Right cardiac atrium (tissue), 5 donors: ENCODE measurements at regions not wholly inside any gene's neighbourhood (a gene's known extent, or its start where the extent isn't known, plus 50 kb on each side); places are given as distances from the start of the nearest gene placed in this dataset.

Experiments used
- ATAC-seq, 2 donors: fragments of 200-7000 bp; cut with Tn5 transposase; one replicate each; pipeline versions ENCODE4 v1.8.0 to v1.9.1; 2020; ENCODE audit warnings: moderate library complexity in 2 of 2, mild to moderate bottlenecking in 1 of 2
- DNase-seq, 3 donors: peaks; one replicate each; pipeline ENCODE4 v3.0.0-alpha.2; 2020
- H3K27ac ChIP-seq: one replicate; pipeline ENCODE4 v1.5.1; 2013; ENCODE audit warnings: mild to moderate bottlenecking, low read length, control low read depth, moderate library complexity
- H3K27me3 ChIP-seq: one replicate; pipeline ENCODE4 v1.6.1; 2013; ENCODE audit not compliant: control insufficient read depth, insufficient read depth
- H3K4me1 ChIP-seq: one replicate; pipeline ENCODE4 v1.6.1; 2013; ENCODE audit warnings: low read length; ENCODE audit not compliant: control insufficient read depth, insufficient read depth
- H3K4me3 ChIP-seq: one replicate; pipeline ENCODE4 v1.5.1; 2013; ENCODE audit warnings: low read length, control low read depth
- H3K9me3 ChIP-seq: one replicate; pipeline ENCODE4 v1.6.1; 2013; ENCODE audit warnings: low read length; ENCODE audit not compliant: control insufficient read depth
- WGBS: extraction: QIAGEN DNeasy Blood & Tissue Kit; methylation state at CpG from one replicate; pipeline ENCODE4 v1.1.7; 2013; 5-methylcytosine and 5-hydroxymethylcytosine counted together
- intact Hi-C, 4 donors: fragments of 100-400 bp; cut with DNase I; formaldehyde crosslinking; loops; one replicate each; pipeline versions ENCODE4 v1.11.0 to v1.14.0; 2022 to 2023
- donor health status: healthy with polysubstance abuse.
- donor health status: DM: no; HTN: yes; CAD: no.
- donor health status: DM: no; HTN: no; CAD: no.
- donor health status: DM: no; HTN: yes; CAD: no; lungs with severe emphysema.
- donor health status: DM: yes; HTN: yes; CAD: no.

DNA sequence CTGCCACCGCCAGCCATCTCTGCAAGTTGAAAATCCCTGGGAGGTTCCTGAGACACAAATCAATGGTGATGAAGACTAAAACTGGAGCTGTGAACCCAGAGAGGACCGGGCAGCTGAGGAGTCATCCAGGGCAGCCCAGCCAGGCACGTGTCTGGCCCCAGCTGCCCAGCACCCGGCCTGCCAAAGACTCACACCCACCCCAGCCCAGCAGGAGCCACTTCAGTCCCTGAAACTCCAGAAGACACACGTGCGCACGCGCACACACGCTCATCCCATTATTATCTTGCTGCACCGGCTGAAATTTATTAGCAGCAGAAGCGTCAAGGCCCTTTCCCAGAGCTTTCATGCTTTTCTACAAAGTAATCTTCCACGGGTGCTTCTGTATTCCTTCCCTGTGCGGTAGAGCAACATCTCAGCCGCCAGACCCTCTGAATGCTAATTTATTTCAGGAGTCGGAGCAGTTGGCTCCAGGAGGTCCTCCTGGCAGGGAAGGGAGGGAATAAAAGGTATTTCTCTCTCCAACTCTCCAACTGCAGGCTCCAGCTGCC is 59.8 kb upstream of the RBFOX3 start:
- no peaks in the 10 kb centered on the region for H3K9me3 ChIP-seq
- no peaks in the 10 kb centered on the region for H3K4me1 ChIP-seq
- no peak overlapping the region for H3K27ac ChIP-seq
- ATAC-seq (no peak), DNase-seq (peak in 1 of 3 donors; percentile 18)
- no peak overlapping the region for H3K4me3 ChIP-seq
- H3K27me3 ChIP-seq, result no peaks in the 10 kb centered on the region
- intact Hi-C loops, result no loop called here
- WGBS, result 60% methylated on average over 15 of the region's 15 CpGs

DNA sequence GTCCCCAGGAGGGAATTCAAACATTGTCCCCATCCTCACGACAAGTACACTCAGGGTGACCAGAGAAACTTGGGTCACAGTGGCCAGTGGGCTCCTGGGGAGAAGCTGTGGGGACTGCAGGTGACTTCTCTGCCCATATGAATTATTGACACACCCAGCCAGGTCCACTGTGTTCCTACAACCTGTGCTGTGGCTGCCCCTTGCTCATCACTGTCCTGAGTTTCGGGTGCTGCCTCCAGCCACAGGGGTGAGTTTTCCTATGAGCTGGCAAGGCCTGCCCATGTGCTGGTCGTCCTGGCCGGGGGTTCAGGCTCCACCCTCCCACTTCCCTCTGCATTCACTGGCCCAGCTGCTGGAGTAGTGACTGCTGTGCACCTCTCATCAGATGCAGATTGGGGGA is 59.0 kb upstream of the RBFOX3 start:
- H3K27me3 ChIP-seq, result no peaks in the 10 kb centered on the region
- H3K4me3 ChIP-seq, result no peak overlapping the region
- DNase-seq, result peak in 1 of 3 donors; percentile 16
- ATAC-seq, result no peak
- intact Hi-C loops, result no loop called here
- H3K27ac ChIP-seq, result no peak overlapping the region
- no peaks in the 10 kb centered on the region for H3K4me1 ChIP-seq
- WGBS, result 26% methylated on average over 4 of the region's 4 CpGs
- H3K9me3 ChIP-seq, result no peaks in the 10 kb centered on the region

DNA sequence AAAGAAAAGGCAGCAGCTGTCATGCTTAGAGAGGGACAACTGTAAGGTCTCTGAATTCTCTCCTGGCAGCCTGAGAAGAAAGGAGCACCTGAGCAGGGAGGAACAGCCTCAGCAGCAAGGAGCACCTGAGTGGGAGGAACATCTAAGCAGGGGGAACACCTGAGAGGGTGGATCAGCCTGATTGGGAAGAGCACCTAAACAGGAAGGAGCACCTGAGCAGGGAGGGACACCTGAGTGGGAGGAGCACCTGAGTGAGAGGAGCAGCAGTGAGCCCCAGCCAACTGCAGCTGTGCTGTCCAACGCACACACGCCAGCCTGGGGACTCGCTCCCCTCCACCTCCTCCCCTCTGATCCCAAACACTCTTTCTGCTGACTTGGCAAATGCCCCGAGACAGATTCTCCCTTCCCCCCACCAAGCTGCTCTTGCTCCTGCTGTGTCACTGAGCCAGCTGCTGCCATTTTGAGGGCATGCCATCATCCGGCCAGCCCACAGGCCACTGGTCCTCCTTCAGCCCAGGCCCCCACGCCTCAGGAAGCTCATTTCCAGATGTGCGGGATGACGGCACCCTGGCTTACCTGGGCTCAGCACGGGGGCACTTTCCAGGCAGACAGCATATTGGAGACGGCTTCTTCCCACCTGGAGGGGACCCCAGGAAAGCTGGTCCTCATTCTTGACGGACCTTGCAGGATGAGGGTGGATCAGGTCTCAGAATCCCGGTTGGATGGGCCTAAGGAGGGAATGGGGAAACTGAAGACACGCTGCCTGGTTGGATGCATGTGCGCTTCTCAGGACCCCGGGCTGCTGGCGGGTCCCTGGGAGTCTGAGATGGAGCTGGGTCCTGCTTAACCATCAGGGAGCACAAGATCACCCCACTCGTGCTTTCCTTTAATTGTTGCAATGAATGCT is 57.7 kb upstream of the RBFOX3 start:
- DNase-seq, result peak in 1 of 3 donors; percentile 24
- no peak for ATAC-seq
- 62% methylated on average over 17 of the region's 17 CpGs for WGBS
- H3K9me3 ChIP-seq, result no peaks in the 10 kb centered on the region
- intact Hi-C loops, result no loop called here
- no peak overlapping the region for H3K27ac ChIP-seq
- no peaks in the 10 kb centered on the region for H3K27me3 ChIP-seq
- no peaks in the 10 kb centered on the region for H3K4me1 ChIP-seq
- H3K4me3 ChIP-seq, result no peak overlapping the region

DNA sequence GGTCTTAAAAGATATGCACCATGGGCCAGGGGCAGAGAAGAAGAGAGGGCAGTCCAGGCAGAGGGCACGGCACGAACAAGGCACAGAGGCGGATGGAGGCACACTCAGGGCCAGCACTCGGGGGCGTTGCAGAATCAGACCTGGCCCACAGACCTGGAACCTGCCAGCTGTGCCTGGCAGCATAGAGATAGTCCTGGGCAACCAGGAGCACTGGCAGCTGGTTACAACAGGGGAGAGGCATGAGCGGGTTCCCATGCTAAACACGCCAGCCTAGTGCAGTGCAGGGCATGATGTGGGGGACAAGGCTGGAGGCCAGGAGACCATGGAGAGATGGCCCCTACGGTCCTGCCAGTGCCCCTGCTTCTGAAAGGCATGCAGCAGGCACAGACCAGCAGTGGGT is 56.9 kb upstream of the RBFOX3 start:
- H3K9me3 ChIP-seq, result no peaks in the 10 kb centered on the region
- H3K4me1 ChIP-seq, result no peaks in the 10 kb centered on the region
- intact Hi-C loops, result no loop called here
- no peaks in the 10 kb centered on the region for H3K27me3 ChIP-seq
- 92% methylated on average over 8 of the region's 8 CpGs for WGBS
- DNase-seq, result peak in 1 of 3 donors; percentile 31
- ATAC-seq, result no peak
- no peak overlapping the region for H3K4me3 ChIP-seq
- H3K27ac ChIP-seq, result no peak overlapping the region

DNA sequence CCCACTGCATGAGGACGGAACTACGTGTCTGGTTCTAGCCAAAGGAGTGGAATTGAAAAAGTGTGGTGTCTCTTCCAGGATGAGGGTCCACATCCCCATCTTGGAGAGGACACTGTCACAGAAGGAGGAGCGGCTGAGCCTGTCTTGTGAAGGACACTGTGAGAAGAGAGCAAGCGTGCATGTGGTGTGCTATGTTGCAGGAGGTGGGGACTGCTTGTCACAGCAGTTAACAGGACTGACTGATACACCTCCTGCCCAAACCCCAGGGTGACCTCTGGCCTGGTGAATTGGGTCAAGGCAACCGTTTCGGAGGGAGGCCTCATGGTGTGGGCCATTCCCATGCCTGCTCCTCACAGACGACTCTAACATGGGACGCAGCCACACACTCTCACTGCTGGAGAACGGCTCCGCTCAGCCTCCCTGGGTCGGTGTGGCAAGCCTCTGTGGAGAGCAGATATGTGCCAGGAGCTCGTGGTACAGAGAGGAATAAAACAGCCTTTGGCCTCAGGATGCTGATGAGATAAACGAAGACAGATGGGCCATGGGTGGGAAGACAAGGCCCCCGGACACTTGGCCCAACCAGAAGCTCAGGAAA is 56.4 kb upstream of the RBFOX3 start:
- DNase-seq (peak in 1 of 3 donors; percentile 21), ATAC-seq (no peak)

DNA sequence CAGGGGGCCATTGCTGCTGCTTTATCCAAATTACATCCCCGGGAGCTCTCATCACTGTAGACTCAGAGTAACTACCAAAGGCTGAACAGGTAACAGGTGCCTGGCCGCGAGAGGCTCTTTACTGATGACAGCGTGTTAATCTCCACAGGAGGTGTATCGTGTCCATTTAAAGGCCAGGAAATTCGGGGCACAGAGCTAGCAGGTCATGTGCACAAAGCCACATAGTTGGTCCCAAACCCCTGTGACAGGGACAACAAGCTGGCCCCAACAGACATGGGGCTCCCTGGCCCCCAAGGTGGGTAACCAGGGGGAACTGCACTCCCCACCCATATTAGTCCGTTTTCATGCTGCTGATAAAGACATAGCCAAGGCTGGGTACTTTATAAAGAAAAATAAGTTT is 55.3 kb upstream of the RBFOX3 start:
- intact Hi-C loops, result no loop called here
- DNase-seq (peak in 1 of 3 donors; percentile 15), ATAC-seq (no peak)
- Histone ChIP-seq H3K4me3 (no peak overlapping the region), H3K9me3 (no peaks in the 10 kb centered on the region), H3K27ac (no peak overlapping the region), H3K27me3 (no peaks in the 10 kb centered on the region), H3K4me1 (no peaks in the 10 kb centered on the region)
- 79% methylated on average over 7 of the region's 7 CpGs for WGBS

More for the DNA sequence above, 56.4 kb upstream of the RBFOX3 start:
- Histone ChIP-seq H3K27me3 (no peaks in the 10 kb centered on the region), H3K27ac (no peak overlapping the region), H3K9me3 (no peaks in the 10 kb centered on the region), H3K4me1 (no peaks in the 10 kb centered on the region), H3K4me3 (no peak overlapping the region)
- intact Hi-C loops, result no loop called here
- 80% methylated on average over 14 of the region's 14 CpGs for WGBS

DNA sequence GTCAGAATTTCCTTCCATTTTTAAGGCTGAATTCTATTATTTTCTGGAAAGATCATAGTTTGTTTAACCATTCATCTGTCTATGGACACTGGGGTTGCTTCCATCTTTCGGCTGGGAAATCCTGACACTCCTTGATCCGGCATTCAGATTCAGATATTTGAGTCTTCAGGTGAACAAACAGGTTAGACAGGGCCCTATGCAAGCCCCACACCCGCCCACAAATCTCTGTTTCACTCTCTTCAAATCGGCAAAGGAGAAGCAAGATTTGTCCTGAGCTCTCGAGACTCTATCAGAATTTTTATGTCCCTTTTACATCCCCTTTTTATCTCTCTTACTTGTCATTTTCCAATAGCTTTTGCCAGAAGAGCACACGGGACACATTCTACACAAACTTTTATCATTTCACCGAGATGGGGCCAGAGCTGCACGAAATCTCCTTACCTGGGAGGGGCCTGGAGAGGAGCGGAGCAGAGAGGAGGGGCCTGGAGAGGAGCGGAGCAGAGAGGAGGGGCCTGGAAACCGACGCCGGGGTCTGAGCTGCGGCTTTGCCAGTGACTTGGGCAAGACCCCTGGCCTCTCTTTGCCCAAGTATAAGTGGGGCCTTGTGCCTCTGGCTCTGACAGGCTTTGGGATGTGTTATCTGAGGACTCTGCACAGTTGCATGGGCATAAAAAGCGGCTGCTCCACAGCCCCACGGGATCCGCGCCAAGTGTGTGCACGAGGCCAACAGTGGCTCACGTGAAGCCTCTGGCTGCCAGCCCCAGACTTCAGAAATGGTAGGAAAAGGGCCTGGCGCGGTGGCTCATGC is 54.3 kb upstream of the RBFOX3 start:
- no peak overlapping the region for H3K27ac ChIP-seq
- intact Hi-C loops, result no loop called here
- peak; percentile 74 to 91 (median 91) for DNase-seq
- no peak overlapping the region for H3K4me3 ChIP-seq
- 14% methylated on average over 22 of the region's 22 CpGs for WGBS
- no peaks in the 10 kb centered on the region for H3K9me3 ChIP-seq
- no peaks in the 10 kb centered on the region for H3K4me1 ChIP-seq
- ATAC-seq, result peak; percentile 81 to 84
- no peaks in the 10 kb centered on the region for H3K27me3 ChIP-seq

DNA sequence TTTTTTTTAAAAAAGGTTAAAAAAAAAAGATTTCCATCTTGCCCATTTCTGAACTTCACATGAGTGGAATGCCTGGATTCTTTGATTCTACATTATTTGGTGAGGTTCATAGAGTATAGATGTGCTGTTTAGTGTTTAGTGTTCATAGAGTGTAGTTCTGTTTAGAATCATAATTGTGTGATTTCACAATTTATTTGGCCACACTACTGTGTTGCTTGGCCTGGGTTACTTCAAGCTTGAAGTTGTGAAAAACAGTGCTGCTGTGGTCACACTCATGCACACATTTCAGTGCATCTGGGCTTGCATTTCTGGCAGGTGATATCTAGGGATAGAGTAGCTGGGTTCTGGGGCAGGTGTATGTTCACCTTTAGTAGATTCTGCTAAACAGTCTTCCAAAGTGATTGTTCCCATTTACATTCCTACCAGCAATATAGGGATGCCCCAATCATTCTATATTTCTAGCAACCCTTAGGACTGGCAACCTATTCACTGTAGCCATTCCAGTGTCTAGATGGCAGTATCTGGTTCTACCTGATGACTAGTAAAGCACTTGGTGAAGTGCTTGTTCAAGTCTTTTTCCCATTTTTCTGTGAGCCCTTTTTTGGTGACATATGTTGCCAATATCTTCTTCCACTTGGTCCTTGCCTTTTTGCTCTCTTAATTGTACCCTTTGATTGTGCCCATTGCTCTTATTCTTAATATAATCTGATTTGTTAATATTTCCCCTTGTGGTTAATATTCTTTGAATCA is 50.6 kb upstream of the RBFOX3 start:
- no peak for ATAC-seq
- H3K4me3 ChIP-seq, result no peak overlapping the region
- intact Hi-C loops, result no loop called here
- H3K27me3 ChIP-seq, result no peaks in the 10 kb centered on the region
- H3K9me3 ChIP-seq, result no peaks in the 10 kb centered on the region
- no peaks in the 10 kb centered on the region for H3K4me1 ChIP-seq
- H3K27ac ChIP-seq, result no peak overlapping the region
- DNase-seq, result no peak
